Lung (tissue), 11 donors: ENCODE measurements at regions not wholly inside any gene's neighbourhood (a gene's known extent, or its start where the extent isn't known, plus 50 kb on each side); places are given as distances from the start of the nearest gene placed in this dataset.

Experiments used
- ATAC-seq: fragments of 200-7000 bp; cut with Tn5 transposase; one replicate; pipeline ENCODE4 v1.9.1; 2020; ENCODE audit warnings: moderate number of reproducible peaks; ENCODE audit not compliant: insufficient read depth, low FRiP score
- DNase-seq, 3 donors: peaks; one replicate each; pipeline ENCODE4 v3.0.0-alpha.2; 2013 to 2017
- H3K27ac ChIP-seq, 2 donors: one replicate each; pipeline ENCODE4 v1.5.1; 2013; ENCODE audit warnings: mild to moderate bottlenecking in 2 of 2, moderate library complexity in 2 of 2, control low read depth in 1 of 2, inconsistent platforms in 1 of 2, low read depth in 1 of 2, low read length in 1 of 2
- H3K27me3 ChIP-seq, 3 donors: one replicate each; pipeline ENCODE4 v1.5.1; 2013; ENCODE audit warnings: low read length in 2 of 3; ENCODE audit not compliant: control insufficient read depth in 3 of 3, insufficient read depth in 3 of 3
- H3K36me3 ChIP-seq, 4 donors: one replicate each; pipeline ENCODE4 v1.5.1; 2013; ENCODE audit warnings: low read length in 4 of 4, mild to moderate bottlenecking in 1 of 4, moderate library complexity in 1 of 4; ENCODE audit not compliant: control insufficient read depth in 4 of 4, insufficient read depth in 4 of 4
- H3K4me1 ChIP-seq, 5 donors: one replicate each; pipeline ENCODE4 v1.5.1; 2013; ENCODE audit warnings: low read length in 5 of 5, mild to moderate bottlenecking in 2 of 5, moderate library complexity in 1 of 5; ENCODE audit not compliant: control insufficient read depth in 5 of 5, insufficient read depth in 5 of 5
- H3K4me3 ChIP-seq: one replicate; pipeline ENCODE4 v1.5.1; 2013; ENCODE audit warnings: mild to moderate bottlenecking, control low read depth, moderate library complexity
- H3K9ac ChIP-seq, 2 donors: one replicate each; pipeline ENCODE4 v1.5.1; 2013; ENCODE audit warnings: low read length in 2 of 2, control low read depth in 1 of 2; ENCODE audit not compliant: insufficient read depth in 1 of 2
- H3K9me3 ChIP-seq, 4 donors: one replicate each; pipeline ENCODE4 v1.5.1; 2013; ENCODE audit warnings: low read length in 3 of 4, mild to moderate bottlenecking in 1 of 4, moderate library complexity in 1 of 4; ENCODE audit not compliant: control insufficient read depth in 4 of 4, insufficient read depth in 3 of 4
- WGBS, 2 donors: extraction: QIAGEN DNeasy Blood & Tissue Kit; methylation state at CpG; one replicate each; pipeline ENCODE4 v1.1.7; 2013; 5-methylcytosine and 5-hydroxymethylcytosine counted together
- TF ChIP-seq, protein P1 (sequence below): IDR thresholded peaks from 2 replicates; pipeline ENCODE4 v1.5.1; 2012; ENCODE audit warnings: mild to moderate bottlenecking; ENCODE audit errors: control extremely low read depth, extremely low read depth
- donor health status: control.
- donor health status: control.
- donor health status: Bipolar disorder and iron deficiency.
- donor health status: healthy.
- donor health status: DM: yes; HTN: yes; CAD: no.

- WGBS, 2 donors: 61 to 63% methylated on average over 11 of the region's 11 CpGs
- Histone ChIP-seq H3K4me1 (peaks cover 0 to 35% (median 7%) of the 10 kb centered on the region in 5 donors), H3K27ac (peak overlapping the region in 1 of 2 donors; percentile 24), H3K4me3 (no peak overlapping the region), H3K36me3 (no peaks in the 10 kb centered on the region), H3K9ac (no peak overlapping the region), H3K27me3 (no peaks in the 10 kb centered on the region), H3K9me3 (no peaks in the 10 kb centered on the region)
- ATAC-seq (peak; percentile 19), DNase-seq (peak; percentile 90 to 95 (median 95))
- TF ChIP-seq, protein P1, sequence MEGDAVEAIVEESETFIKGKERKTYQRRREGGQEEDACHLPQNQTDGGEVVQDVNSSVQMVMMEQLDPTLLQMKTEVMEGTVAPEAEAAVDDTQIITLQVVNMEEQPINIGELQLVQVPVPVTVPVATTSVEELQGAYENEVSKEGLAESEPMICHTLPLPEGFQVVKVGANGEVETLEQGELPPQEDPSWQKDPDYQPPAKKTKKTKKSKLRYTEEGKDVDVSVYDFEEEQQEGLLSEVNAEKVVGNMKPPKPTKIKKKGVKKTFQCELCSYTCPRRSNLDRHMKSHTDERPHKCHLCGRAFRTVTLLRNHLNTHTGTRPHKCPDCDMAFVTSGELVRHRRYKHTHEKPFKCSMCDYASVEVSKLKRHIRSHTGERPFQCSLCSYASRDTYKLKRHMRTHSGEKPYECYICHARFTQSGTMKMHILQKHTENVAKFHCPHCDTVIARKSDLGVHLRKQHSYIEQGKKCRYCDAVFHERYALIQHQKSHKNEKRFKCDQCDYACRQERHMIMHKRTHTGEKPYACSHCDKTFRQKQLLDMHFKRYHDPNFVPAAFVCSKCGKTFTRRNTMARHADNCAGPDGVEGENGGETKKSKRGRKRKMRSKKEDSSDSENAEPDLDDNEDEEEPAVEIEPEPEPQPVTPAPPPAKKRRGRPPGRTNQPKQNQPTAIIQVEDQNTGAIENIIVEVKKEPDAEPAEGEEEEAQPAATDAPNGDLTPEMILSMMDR: no peak
These were observed 225.8 kb upstream of the SLCO3A1 start for GRCh38 chr15:91627473-91628278.

GRCh38 chr15:91630090-91630489 is 223.4 kb upstream of the SLCO3A1 start:
- Histone ChIP-seq H3K4me3 (no peak overlapping the region), H3K9ac (no peak overlapping the region), H3K27ac (no peak overlapping the region), H3K36me3 (no peaks in the 10 kb centered on the region), H3K27me3 (no peaks in the 10 kb centered on the region), H3K4me1 (peaks cover 0 to 35% (median 7%) of the 10 kb centered on the region in 5 donors), H3K9me3 (no peaks in the 10 kb centered on the region)
- TF ChIP-seq, protein P1: no peak
- DNase-seq (no peak), ATAC-seq (no peak)
- WGBS, 2 donors: 73 to 84% methylated on average over 6 of the region's 6 CpGs

DNA sequence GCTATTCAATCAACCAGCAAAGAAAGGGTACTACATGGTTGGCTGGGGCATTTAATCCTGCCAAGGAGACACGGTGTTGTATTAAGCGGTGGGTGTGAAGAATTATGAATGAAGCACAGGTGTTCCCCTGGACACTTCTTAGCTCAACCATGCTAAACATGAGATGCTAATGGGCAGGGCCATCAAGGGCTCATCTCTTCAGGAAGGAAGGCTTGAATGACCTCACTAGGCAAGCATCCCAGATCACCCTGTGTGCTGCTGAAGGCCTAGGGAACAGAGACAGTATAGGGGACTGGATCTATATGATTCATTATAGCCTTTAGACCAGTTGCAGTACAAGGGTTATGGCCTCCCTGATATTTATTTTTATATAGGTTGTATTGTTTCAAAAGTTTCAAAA is 221.3 kb upstream of the SLCO3A1 start:
- ATAC-seq (no peak), DNase-seq (no peak)
- Histone ChIP-seq H3K27me3 (no peaks in the 10 kb centered on the region), H3K27ac (no peak overlapping the region), H3K9ac (no peak overlapping the region), H3K4me3 (no peak overlapping the region), H3K4me1 (peaks cover 0 to 18% (median 6%) of the 10 kb centered on the region in 5 donors), H3K9me3 (no peaks in the 10 kb centered on the region), H3K36me3 (no peaks in the 10 kb centered on the region)
- TF ChIP-seq, protein P1: no peak
- 90% methylated on average over 2 of the region's 2 CpGs for WGBS, 2 donors
